Ishikawa (cell line): ENCODE measurements at regions not wholly inside any gene's neighbourhood (a gene's known extent, or its start where the extent isn't known, plus 50 kb on each side); places are given as distances from the start of the nearest gene placed in this dataset.

Experiments used
- CEBPB ChIP-seq: IDR thresholded peaks from 2 replicates; pipeline ENCODE4 v1.6.1; 2012
- CREB1 ChIP-seq: IDR thresholded peaks from 2 replicates; pipeline ENCODE4 v1.6.1; 2012; ENCODE audit warnings: low read depth
- EGR1 ChIP-seq: IDR thresholded peaks from 2 replicates; pipeline ENCODE4 v1.6.1; 2012
- EP300 ChIP-seq: IDR thresholded peaks from 2 replicates; pipeline ENCODE4 v1.6.1; 2012; ENCODE audit warnings: borderline replicate concordance
- FOXM1 ChIP-seq: IDR thresholded peaks from 2 replicates; pipeline ENCODE4 v1.6.1; 2012; ENCODE audit warnings: low read depth, borderline replicate concordance
- NFIC ChIP-seq: IDR thresholded peaks from 2 replicates; pipeline ENCODE4 v1.6.1; 2012
- RAD21 ChIP-seq: IDR thresholded peaks from 2 replicates; pipeline ENCODE4 v1.6.1; 2012; ENCODE audit warnings: low read depth
- TAF1 ChIP-seq: IDR thresholded peaks from 2 replicates; pipeline ENCODE4 v1.6.1; 2012; ENCODE audit warnings: low read depth, mild to moderate bottlenecking
- TCF12 ChIP-seq: IDR thresholded peaks from 2 replicates; pipeline ENCODE4 v1.6.1; 2012; ENCODE audit warnings: low read depth
- TEAD4 ChIP-seq: IDR thresholded peaks from 2 replicates; pipeline ENCODE4 v1.6.1; 2012
- YY1 ChIP-seq: IDR thresholded peaks from 2 replicates; pipeline ENCODE4 v1.6.1; 2012; ENCODE audit warnings: low read depth
- ZBTB7A ChIP-seq: IDR thresholded peaks from 2 replicates; pipeline ENCODE4 v1.6.1; 2012; ENCODE audit warnings: low read depth
- TF ChIP-seq, protein P1 (sequence below): IDR thresholded peaks from 2 replicates; pipeline ENCODE4 v1.6.1; 2012; ENCODE audit warnings: low read depth, mild to moderate bottlenecking
- TF ChIP-seq, protein P2 (sequence below): IDR thresholded peaks from 2 replicates; pipeline ENCODE4 v1.6.1; 2012
- TF ChIP-seq, protein P3 (sequence below): IDR thresholded peaks from 2 replicates; pipeline ENCODE4 v1.6.1; 2012

DNA sequence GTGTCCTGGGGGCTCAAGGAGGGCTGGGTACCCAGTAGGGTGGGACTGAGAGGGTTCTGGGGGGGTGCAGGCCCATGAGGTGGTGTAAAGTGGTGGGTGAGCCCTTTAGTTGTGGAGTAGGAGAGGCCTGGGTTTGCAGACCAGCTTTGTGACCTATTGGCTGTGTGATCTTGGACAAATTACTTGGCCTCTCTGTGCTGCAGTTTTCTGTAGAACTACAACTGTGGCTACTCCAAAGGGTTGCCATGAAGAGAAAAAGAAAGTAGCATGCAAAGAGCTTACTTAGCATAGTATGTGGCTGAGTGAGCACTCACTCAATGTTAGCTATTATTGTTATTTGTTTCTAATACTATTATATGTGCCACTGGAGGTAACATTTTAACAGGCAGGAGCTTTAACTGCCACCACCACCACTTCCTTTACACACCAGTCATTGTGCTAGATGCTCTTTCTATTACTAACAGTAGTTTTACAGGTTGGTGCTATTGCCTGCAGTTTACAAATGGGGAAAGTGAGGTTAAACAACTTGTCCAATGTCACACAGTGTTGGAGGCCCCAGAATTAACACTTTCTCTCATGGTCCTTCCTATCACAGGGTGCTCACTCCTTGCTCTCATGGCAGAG is 286.8 kb downstream of the DHX35 start:
- TF ChIP-seq TAF1 = no peak
- TF ChIP-seq, protein P1, sequence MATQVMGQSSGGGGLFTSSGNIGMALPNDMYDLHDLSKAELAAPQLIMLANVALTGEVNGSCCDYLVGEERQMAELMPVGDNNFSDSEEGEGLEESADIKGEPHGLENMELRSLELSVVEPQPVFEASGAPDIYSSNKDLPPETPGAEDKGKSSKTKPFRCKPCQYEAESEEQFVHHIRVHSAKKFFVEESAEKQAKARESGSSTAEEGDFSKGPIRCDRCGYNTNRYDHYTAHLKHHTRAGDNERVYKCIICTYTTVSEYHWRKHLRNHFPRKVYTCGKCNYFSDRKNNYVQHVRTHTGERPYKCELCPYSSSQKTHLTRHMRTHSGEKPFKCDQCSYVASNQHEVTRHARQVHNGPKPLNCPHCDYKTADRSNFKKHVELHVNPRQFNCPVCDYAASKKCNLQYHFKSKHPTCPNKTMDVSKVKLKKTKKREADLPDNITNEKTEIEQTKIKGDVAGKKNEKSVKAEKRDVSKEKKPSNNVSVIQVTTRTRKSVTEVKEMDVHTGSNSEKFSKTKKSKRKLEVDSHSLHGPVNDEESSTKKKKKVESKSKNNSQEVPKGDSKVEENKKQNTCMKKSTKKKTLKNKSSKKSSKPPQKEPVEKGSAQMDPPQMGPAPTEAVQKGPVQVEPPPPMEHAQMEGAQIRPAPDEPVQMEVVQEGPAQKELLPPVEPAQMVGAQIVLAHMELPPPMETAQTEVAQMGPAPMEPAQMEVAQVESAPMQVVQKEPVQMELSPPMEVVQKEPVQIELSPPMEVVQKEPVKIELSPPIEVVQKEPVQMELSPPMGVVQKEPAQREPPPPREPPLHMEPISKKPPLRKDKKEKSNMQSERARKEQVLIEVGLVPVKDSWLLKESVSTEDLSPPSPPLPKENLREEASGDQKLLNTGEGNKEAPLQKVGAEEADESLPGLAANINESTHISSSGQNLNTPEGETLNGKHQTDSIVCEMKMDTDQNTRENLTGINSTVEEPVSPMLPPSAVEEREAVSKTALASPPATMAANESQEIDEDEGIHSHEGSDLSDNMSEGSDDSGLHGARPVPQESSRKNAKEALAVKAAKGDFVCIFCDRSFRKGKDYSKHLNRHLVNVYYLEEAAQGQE = no peak
- TF ChIP-seq EP300 = no peak
- no peak for TF ChIP-seq NFIC
- TF ChIP-seq CEBPB = no peak
- TF ChIP-seq TCF12 = no peak
- TF ChIP-seq, protein P2, sequence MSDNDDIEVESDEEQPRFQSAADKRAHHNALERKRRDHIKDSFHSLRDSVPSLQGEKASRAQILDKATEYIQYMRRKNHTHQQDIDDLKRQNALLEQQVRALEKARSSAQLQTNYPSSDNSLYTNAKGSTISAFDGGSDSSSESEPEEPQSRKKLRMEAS = no peak
- TF ChIP-seq ZBTB7A = no peak
- no peak for TF ChIP-seq FOXM1
- TF ChIP-seq YY1 = no peak
- TF ChIP-seq TEAD4 = no peak
- TF ChIP-seq, protein P3, sequence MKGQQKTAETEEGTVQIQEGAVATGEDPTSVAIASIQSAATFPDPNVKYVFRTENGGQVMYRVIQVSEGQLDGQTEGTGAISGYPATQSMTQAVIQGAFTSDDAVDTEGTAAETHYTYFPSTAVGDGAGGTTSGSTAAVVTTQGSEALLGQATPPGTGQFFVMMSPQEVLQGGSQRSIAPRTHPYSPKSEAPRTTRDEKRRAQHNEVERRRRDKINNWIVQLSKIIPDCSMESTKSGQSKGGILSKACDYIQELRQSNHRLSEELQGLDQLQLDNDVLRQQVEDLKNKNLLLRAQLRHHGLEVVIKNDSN = no peak
- TF ChIP-seq CREB1 = no peak

DNA sequence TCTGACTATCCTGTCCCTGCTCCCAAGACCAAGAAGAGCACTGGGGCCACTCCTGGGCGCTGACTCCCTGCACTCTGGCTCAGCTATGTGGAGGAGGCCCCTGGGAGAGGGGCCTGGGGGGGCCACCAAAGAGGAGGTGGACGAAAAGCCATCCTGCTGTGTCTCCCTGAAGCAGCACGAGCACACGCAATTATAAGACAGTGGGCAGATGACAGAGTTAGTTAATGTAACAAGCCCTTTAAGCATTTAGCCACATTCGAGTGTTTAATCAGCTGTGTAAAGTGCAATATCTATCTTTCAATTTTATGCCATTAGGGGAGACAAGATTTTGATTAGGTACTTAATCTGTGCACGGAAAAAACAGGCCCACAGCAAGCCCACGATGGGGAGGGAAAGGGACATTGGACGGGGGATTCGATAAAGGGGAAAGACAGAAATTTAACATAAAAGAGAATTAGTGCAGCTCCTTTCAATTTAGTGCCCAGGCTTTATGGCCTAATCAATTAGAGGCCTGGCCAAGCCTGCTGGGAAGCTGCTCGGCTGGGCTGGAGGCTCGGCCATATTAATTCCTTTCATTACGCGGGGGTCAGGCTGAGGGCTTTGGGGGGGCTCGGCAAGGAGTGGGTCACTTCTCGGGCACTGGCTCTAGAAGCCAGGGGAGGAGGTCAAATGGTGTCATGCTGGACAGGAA is 286.2 kb downstream of the DHX35 start:
- TF ChIP-seq CREB1 = no peak
- TF ChIP-seq TEAD4 = no peak
- TF ChIP-seq, protein P1 = no peak
- no peak for TF ChIP-seq RAD21
- TF ChIP-seq, protein P3 = no peak
- TF ChIP-seq, protein P2 = no peak
- TF ChIP-seq CEBPB = no peak
- no peak for TF ChIP-seq TCF12
- TF ChIP-seq EP300 = no peak
- no peak for TF ChIP-seq TAF1

DNA sequence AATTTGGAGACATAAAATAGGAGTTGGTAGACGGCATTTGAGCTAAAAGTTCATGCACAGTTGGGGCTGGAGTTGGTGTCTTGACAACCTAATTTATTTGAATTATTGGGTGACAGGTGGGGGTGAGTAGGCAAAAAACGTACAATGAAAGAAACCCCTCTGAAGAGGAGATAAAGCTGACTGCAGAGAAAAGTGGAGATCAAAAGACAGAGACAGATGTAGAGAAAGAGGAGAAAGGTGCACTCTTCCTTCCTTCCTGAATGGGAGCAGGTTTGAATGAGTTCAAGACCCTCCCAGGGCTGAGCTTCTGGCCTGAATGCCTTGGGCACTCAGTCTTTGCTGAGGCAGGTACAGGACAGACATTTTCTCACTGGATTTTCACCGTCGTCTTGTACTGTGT is 284.3 kb downstream of the DHX35 start:
- TF ChIP-seq, protein P3 = no peak
- no peak for TF ChIP-seq NFIC
- TF ChIP-seq, protein P1 = no peak
- TF ChIP-seq CEBPB = no peak
- TF ChIP-seq, protein P2 = no peak
- no peak for TF ChIP-seq RAD21
- no peak for TF ChIP-seq TAF1
- no peak for TF ChIP-seq EP300
- no peak for TF ChIP-seq ZBTB7A
- no peak for TF ChIP-seq TEAD4
- TF ChIP-seq TCF12 = no peak
- TF ChIP-seq EGR1 = no peak
- no peak for TF ChIP-seq YY1
- no peak for TF ChIP-seq FOXM1
- no peak for TF ChIP-seq CREB1
